ENCODE measurements at regions not wholly inside any gene's neighbourhood (a gene's known extent, or its start where the extent isn't known, plus 50 kb on each side); places are given as distances from the start of the nearest gene placed in this dataset.

GRCh38 chr15:69908060-69908459, 189.7 kb downstream of the TLE3 start:
- Histone ChIP-seq H3K36me3 (ENCODE audit: control insufficient read depth in 5 of 5, insufficient read depth in 5 of 5, low read length in 5 of 5) (no peaks in the 10 kb centered on the region), H3K9ac (ENCODE audit: low read length in 5 of 5) (no peak overlapping the region), H3K27me3 (ENCODE audit: control insufficient read depth in 5 of 5, insufficient read depth in 4 of 5, low read length in 5 of 5) (peaks cover 0 to 10% (median 0%) of the 10 kb centered on the region in 5 donors), H3K27ac (ENCODE audit: low read depth, low read length) (no peak overlapping the region), H3K4me3 (ENCODE audit: low read depth in 1 of 5, low read length in 5 of 5) (no peak overlapping the region), H3K9me3 (ENCODE audit: control insufficient read depth in 5 of 5, low read length in 5 of 5) (peaks cover 0 to 2% (median 0%) of the 10 kb centered on the region in 5 donors), H3K4me1 (ENCODE audit: control insufficient read depth in 5 of 5, insufficient read depth in 5 of 5, low read length in 5 of 5) (peaks cover 0 to 4% (median 0%) of the 10 kb centered on the region in 5 donors)

GRCh38 chr15:69908590-69909420, 188.9 kb downstream of the TLE3 start:
- Histone ChIP-seq H3K4me3 (ENCODE audit: low read depth in 1 of 5, low read length in 5 of 5) (no peak overlapping the region), H3K36me3 (ENCODE audit: control insufficient read depth in 5 of 5, insufficient read depth in 5 of 5, low read length in 5 of 5) (no peaks in the 10 kb centered on the region), H3K9me3 (ENCODE audit: control insufficient read depth in 5 of 5, low read length in 5 of 5) (peaks cover 0 to 2% (median 0%) of the 10 kb centered on the region in 5 donors), H3K9ac (ENCODE audit: low read length in 5 of 5) (no peak overlapping the region), H3K4me1 (ENCODE audit: control insufficient read depth in 5 of 5, insufficient read depth in 5 of 5, low read length in 5 of 5) (peaks cover 0 to 4% (median 0%) of the 10 kb centered on the region in 5 donors), H3K27ac (ENCODE audit: low read depth, low read length) (no peak overlapping the region), H3K27me3 (ENCODE audit: control insufficient read depth in 5 of 5, insufficient read depth in 4 of 5, low read length in 5 of 5) (peaks cover 0 to 10% (median 0%) of the 10 kb centered on the region in 5 donors)

GRCh38 chr15:69909719-69910444, 187.8 kb downstream of the TLE3 start:
- Histone ChIP-seq H3K9me3 (ENCODE audit: control insufficient read depth in 5 of 5, low read length in 5 of 5) (peaks cover 0 to 2% (median 0%) of the 10 kb centered on the region in 5 donors), H3K27ac (ENCODE audit: low read depth, low read length) (no peak overlapping the region), H3K9ac (ENCODE audit: low read length in 5 of 5) (no peak overlapping the region), H3K36me3 (ENCODE audit: control insufficient read depth in 5 of 5, insufficient read depth in 5 of 5, low read length in 5 of 5) (no peaks in the 10 kb centered on the region), H3K27me3 (ENCODE audit: control insufficient read depth in 5 of 5, insufficient read depth in 4 of 5, low read length in 5 of 5) (peaks cover 0 to 10% (median 0%) of the 10 kb centered on the region in 5 donors), H3K4me1 (ENCODE audit: control insufficient read depth in 5 of 5, insufficient read depth in 5 of 5, low read length in 5 of 5) (no peaks in the 10 kb centered on the region), H3K4me3 (ENCODE audit: low read depth in 1 of 5, low read length in 5 of 5) (no peak overlapping the region)

- Histone ChIP-seq H3K27me3 (ENCODE audit: control insufficient read depth in 5 of 5, insufficient read depth in 4 of 5, low read length in 5 of 5) (peaks cover 0 to 10% (median 0%) of the 10 kb centered on the region in 5 donors), H3K9ac (ENCODE audit: low read length in 5 of 5) (no peak overlapping the region), H3K27ac (ENCODE audit: low read depth, low read length) (no peak overlapping the region), H3K36me3 (ENCODE audit: control insufficient read depth in 5 of 5, insufficient read depth in 5 of 5, low read length in 5 of 5) (no peaks in the 10 kb centered on the region), H3K4me1 (ENCODE audit: control insufficient read depth in 5 of 5, insufficient read depth in 5 of 5, low read length in 5 of 5) (no peaks in the 10 kb centered on the region), H3K4me3 (ENCODE audit: low read depth in 1 of 5, low read length in 5 of 5) (no peak overlapping the region), H3K9me3 (ENCODE audit: control insufficient read depth in 5 of 5, low read length in 5 of 5) (peaks cover 0 to 2% (median 0%) of the 10 kb centered on the region in 5 donors)
Observed at GRCh38 chr15:69910514-69910913, 187.2 kb downstream of the TLE3 start.

GRCh38 chr15:69912116-69912515, 185.6 kb downstream of the TLE3 start:
- Histone ChIP-seq H3K36me3 (ENCODE audit: control insufficient read depth in 5 of 5, insufficient read depth in 5 of 5, low read length in 5 of 5) (no peaks in the 10 kb centered on the region), H3K9ac (ENCODE audit: low read length in 5 of 5) (no peak overlapping the region), H3K4me1 (ENCODE audit: control insufficient read depth in 5 of 5, insufficient read depth in 5 of 5, low read length in 5 of 5) (no peaks in the 10 kb centered on the region), H3K4me3 (ENCODE audit: low read depth in 1 of 5, low read length in 5 of 5) (no peak overlapping the region), H3K27me3 (ENCODE audit: control insufficient read depth in 5 of 5, insufficient read depth in 4 of 5, low read length in 5 of 5) (peaks cover 0 to 10% (median 0%) of the 10 kb centered on the region in 5 donors), H3K27ac (ENCODE audit: low read depth, low read length) (no peak overlapping the region), H3K9me3 (ENCODE audit: control insufficient read depth in 5 of 5, low read length in 5 of 5) (peaks cover 0 to 2% (median 0%) of the 10 kb centered on the region in 5 donors)

GRCh38 chr15:69914040-69914439, 183.7 kb downstream of the TLE3 start:
- no peaks in the 10 kb centered on the region for H3K36me3 ChIP-seq (ENCODE audit: control insufficient read depth in 5 of 5, insufficient read depth in 5 of 5, low read length in 5 of 5)
- peaks cover 0 to 2% (median 0%) of the 10 kb centered on the region in 5 donors for H3K9me3 ChIP-seq (ENCODE audit: control insufficient read depth in 5 of 5, low read length in 5 of 5)
- H3K9ac ChIP-seq (ENCODE audit: low read length in 5 of 5): no peak overlapping the region
- no peak overlapping the region for H3K27ac ChIP-seq (ENCODE audit: low read depth, low read length)
- H3K4me3 ChIP-seq (ENCODE audit: low read depth in 1 of 5, low read length in 5 of 5): no peak overlapping the region
- H3K27me3 ChIP-seq (ENCODE audit: control insufficient read depth in 5 of 5, insufficient read depth in 4 of 5, low read length in 5 of 5): peaks cover 0 to 3% (median 0%) of the 10 kb centered on the region in 5 donors
- H3K4me1 ChIP-seq (ENCODE audit: control insufficient read depth in 5 of 5, insufficient read depth in 5 of 5, low read length in 5 of 5): no peaks in the 10 kb centered on the region

GRCh38 chr15:69914960-69915359, 182.8 kb downstream of the TLE3 start:
- no peaks in the 10 kb centered on the region for H3K4me1 ChIP-seq (ENCODE audit: control insufficient read depth in 5 of 5, insufficient read depth in 5 of 5, low read length in 5 of 5)
- H3K4me3 ChIP-seq (ENCODE audit: low read depth in 1 of 5, low read length in 5 of 5): no peak overlapping the region
- no peak overlapping the region for H3K27ac ChIP-seq (ENCODE audit: low read depth, low read length)

GRCh38 chr15:69916169-69916785, 181.4 kb downstream of the TLE3 start:
- no peak overlapping the region for H3K27ac ChIP-seq (ENCODE audit: low read depth, low read length)
- H3K36me3 ChIP-seq (ENCODE audit: control insufficient read depth in 5 of 5, insufficient read depth in 5 of 5, low read length in 5 of 5): no peaks in the 10 kb centered on the region
- H3K9ac ChIP-seq (ENCODE audit: low read length in 5 of 5): no peak overlapping the region
- no peaks in the 10 kb centered on the region for H3K4me1 ChIP-seq (ENCODE audit: control insufficient read depth in 5 of 5, insufficient read depth in 5 of 5, low read length in 5 of 5)
- no peak overlapping the region for H3K4me3 ChIP-seq (ENCODE audit: low read depth in 1 of 5, low read length in 5 of 5)
- peaks cover 0 to 3% (median 0%) of the 10 kb centered on the region in 5 donors for H3K27me3 ChIP-seq (ENCODE audit: control insufficient read depth in 5 of 5, insufficient read depth in 4 of 5, low read length in 5 of 5)
- no peaks in the 10 kb centered on the region for H3K9me3 ChIP-seq (ENCODE audit: control insufficient read depth in 5 of 5, low read length in 5 of 5)

More at GRCh38 chr15:69914960-69915359, 182.8 kb downstream of the TLE3 start:
- Histone ChIP-seq H3K9ac (ENCODE audit: low read length in 5 of 5) (no peak overlapping the region), H3K27me3 (ENCODE audit: control insufficient read depth in 5 of 5, insufficient read depth in 4 of 5, low read length in 5 of 5) (peaks cover 0 to 3% (median 0%) of the 10 kb centered on the region in 5 donors), H3K9me3 (ENCODE audit: control insufficient read depth in 5 of 5, low read length in 5 of 5) (no peaks in the 10 kb centered on the region), H3K36me3 (ENCODE audit: control insufficient read depth in 5 of 5, insufficient read depth in 5 of 5, low read length in 5 of 5) (no peaks in the 10 kb centered on the region)

- H3K4me1 ChIP-seq (ENCODE audit: control insufficient read depth in 5 of 5, insufficient read depth in 5 of 5, low read length in 5 of 5): no peaks in the 10 kb centered on the region
- H3K4me3 ChIP-seq (ENCODE audit: low read depth in 1 of 5, low read length in 5 of 5): no peak overlapping the region
- peaks cover 0 to 3% (median 0%) of the 10 kb centered on the region in 5 donors for H3K27me3 ChIP-seq (ENCODE audit: control insufficient read depth in 5 of 5, insufficient read depth in 4 of 5, low read length in 5 of 5)
- no peak overlapping the region for H3K27ac ChIP-seq (ENCODE audit: low read depth, low read length)
- peaks cover 0 to 3% (median 0%) of the 10 kb centered on the region in 5 donors for H3K9me3 ChIP-seq (ENCODE audit: control insufficient read depth in 5 of 5, low read length in 5 of 5)
- no peaks in the 10 kb centered on the region for H3K36me3 ChIP-seq (ENCODE audit: control insufficient read depth in 5 of 5, insufficient read depth in 5 of 5, low read length in 5 of 5)
- H3K9ac ChIP-seq (ENCODE audit: low read length in 5 of 5): no peak overlapping the region
Observed at GRCh38 chr15:69917056-69917455, 180.7 kb downstream of the TLE3 start.
